Stimulated activated CD4-positive, alpha-beta T cell treated with anti-CD3 and anti-CD28 coated beads, Interleukin-15, amount 100 ng/mL, for 24 hours (primary cell): ENCODE measurements at regions not wholly inside any gene's neighbourhood (a gene's known extent, or its start where the extent isn't known, plus 50 kb on each side); places are given as distances from the start of the nearest gene placed in this dataset.

ENCODE experiments used
- DNase-seq: peaks from one replicate; pipeline ENCODE4 v3.0.0-alpha.2; 2020

DNA sequence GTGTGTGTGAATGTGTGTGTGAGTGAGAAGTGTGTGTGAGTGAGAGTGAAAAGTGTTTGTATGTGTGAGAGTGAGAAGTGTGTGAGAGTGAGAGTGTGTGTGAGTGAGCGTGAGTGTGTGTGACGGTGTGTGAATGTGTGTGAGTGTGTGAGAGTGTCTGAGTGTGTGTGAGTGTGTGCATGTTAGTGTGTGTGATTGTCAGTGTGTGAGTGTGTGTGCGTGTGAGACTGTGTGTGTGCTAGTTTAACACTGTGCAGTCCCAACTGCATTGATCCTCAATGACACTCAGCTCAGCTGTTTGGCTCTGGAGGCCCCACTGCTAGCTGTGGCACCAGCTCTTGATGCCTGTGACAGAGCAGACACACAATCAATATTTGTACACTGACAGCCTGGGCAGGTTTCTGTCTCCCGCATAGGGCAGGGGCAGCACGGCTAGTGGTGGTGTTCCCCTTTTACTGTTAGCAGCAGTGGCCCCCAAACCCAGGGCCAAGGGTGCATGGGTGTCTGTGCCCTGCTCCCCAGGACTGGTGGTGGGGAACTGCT lies 135.0 kb downstream of the INHBB start:
- no peak for DNase-seq

DNA sequence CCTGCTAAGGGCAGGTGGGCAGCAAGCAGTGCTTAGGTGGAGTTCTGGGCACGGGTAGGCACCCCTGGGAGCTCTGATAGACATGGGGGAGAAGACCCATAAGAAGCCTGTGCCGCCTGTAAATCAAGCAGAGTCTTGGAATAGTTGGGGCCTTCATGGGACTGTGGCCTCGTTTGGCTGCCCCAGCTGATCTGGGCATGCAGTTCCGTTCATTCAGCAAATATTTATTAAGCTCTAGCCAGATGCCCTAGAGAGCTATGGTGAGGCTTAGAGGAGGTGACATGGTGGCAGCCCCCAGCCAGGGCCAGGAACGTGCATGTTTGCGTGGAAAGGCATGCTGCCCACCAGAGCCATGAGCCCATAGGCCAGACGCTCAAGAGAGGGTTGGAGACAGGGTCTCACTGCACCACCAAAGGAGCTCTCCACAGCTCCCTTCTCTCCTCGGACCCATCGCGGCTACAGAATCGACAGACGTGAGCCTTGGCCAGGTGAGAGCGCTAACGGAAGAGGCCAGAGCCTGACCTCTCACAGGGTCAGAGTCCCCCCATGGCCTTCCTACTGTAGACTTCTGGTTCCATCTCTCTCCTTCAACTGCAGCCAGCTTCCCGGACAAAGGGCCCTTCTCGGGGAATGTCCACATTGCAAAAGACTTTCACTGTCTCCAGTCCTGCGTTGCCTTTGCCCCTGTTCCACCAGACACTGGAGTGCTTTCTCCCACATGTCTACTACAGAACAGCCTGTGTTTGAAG lies 135.7 kb downstream of the INHBB start:
- DNase-seq, result no peak

DNA sequence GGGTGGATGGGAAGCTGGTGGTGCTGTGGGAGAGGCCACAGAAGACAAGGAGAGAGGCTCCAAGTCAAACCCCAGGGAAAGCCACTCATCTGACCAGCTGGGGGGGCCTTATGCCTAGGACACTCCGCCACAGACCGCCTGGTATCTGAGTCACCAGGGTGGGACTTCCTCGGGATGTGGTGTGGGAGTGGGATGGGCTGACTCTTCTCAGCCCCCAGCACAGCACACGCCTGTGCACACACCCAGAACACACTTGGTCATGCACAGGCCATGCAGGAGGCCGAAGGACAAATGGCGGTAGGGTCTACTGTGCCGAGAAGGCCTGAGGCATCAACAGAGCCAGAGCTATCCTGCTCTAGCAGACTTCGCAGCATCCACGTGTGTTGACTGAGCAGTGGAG lies 136.4 kb downstream of the INHBB start:
- DNase-seq, result no peak

DNA sequence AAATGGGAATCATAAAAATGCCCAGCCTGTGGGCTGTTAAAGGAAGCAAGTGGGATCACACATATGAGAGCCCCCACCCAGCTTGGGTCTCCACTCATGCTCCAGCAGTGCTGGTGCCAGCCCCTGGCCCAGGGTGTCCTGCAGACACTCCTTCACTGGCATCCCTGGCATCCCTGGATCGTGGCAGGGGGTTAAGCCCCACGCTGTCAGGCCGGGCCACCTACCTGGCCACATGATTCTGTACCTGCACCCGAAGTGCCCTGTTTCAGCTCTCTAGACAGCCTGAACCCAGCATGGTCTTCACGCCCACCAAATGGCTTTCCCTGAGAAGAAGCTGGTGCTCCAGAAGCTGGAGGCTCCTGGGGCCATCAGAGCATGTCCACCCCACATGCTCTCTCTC lies 137.4 kb downstream of the INHBB start:
- DNase-seq, result no peak

DNA sequence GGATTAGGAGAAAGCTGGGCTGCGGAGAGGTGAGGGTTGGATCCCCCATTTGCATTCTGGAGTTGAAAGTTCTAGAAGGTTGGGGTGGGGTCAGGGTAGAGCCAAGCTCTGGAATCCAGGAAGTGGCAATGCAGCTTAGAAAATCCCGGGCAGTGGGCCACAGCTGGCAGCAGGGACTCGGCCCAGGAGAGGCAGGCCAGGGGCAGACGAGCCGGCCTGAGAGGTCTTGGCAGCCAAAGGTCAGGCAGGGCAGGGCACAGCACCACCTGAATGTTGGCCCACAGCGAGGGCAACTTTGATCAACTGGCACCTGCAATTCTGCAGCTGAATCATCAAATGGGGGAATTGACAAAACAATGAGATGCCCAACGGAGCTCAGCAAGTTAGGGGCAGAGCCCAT lies 139.2 kb downstream of the INHBB start:
- no peak for DNase-seq

DNA sequence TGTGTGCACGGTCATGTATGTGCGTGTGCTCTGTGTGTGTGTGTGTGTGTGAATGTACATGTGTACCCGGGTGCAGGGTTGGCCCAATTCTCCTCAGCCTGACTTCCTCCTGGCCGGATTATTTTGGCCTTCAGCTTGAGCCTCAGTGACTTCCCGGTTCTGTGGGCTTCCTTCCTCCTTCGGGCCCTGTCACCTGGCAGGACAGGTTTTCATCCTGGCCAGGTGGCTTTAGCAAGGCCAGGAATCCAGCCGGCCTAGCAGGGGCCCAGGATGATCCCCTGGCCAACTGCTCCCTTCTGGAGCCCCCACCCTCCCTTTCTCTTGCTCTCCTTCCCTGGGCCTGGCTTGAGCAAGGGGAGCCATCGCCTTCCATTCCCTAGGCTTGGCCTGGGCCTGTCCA lies 140.5 kb downstream of the INHBB start:
- no peak for DNase-seq

DNA sequence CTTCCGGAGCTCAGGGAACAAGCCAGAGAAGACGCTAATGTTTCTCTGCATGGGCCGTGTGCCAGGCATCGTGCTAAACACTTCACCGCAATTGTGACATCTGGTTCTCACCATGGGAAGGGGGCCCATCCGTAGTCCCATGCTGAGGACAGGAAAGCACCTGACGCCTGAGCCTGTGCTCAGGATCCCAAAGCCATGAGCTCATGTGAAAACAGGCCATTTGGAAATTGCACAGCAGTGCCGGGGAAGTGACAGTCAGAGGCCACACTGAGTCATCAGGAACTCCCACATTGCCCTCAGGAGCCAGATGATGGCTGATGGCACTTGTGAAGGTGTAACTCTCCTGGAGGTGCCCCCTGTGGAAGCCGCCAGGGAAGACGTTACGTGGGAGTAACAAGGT lies 141.0 kb downstream of the INHBB start:
- DNase-seq, result no peak

DNA sequence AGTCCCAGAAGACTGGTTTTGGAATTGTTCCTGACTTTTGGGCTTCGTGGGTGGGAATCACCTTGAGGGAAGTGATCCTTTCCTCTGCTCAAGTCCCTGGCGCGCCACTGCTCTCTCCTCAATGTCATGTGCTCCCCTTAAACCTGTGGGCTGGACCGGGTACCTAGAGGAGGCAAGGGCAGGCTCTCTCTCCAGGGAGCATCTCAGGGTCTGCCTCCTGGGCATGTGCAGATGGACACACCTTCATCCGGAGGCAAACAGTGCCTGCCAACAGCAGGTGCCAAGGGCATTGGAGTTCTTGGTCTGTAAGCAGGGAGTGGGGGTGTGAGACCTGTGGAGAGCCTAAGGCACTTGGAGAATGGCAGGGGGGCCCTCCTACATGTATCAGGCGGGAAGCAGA lies 142.6 kb downstream of the INHBB start:
- DNase-seq, result no peak

DNA sequence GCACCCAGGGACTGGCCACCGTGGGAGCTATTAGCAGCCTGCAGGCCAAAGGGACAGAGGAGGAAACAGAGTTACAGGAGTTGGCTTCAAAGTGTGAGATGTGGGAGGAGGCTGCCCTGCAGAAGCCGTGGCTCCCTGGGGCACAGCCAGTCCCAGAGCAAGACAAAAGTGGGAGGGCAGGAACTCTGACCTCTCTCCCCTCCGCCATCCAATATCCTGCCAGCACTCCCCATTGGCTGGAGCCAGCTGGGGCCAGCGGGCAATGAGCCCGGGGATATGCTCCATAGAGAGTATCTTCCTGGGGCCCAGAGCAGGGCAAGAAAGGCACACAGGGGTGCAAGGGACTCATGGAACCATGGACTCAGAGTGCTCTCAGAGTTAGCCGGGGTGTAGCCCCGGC lies 143.1 kb downstream of the INHBB start:
- DNase-seq, result no peak

DNA sequence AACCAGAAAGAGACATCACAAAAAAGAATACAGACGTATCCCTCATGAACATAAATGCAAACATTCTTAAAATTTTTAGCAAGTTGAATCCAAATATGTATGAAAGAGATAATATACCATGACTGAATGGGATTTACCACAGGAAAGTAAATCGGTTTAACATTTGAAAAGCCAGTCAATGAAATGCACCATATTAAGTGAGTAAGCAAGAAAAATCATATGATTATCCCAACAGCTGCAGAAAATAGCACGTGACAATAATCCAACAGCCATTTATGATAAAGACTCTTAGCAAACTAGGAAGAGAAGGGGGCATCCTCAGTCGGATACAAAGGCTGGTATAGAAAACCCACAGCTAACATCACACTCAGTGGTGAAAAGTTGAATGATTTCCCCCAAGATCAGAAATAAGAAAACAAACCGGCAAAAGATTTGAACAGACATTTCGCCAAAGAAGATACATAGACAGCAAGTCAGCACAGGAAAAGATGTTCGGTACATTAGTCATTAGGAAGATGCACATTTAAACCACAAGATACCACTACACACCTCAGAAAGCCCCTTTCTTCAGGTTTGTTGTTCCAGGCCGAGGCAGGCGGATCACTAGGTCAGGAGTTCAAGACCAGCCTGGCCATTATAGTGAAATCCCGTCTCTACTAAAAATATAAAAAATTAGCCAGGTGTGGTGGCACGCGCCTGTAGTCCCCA lies 144.3 kb downstream of the INHBB start:
- DNase-seq, result no peak

DNA sequence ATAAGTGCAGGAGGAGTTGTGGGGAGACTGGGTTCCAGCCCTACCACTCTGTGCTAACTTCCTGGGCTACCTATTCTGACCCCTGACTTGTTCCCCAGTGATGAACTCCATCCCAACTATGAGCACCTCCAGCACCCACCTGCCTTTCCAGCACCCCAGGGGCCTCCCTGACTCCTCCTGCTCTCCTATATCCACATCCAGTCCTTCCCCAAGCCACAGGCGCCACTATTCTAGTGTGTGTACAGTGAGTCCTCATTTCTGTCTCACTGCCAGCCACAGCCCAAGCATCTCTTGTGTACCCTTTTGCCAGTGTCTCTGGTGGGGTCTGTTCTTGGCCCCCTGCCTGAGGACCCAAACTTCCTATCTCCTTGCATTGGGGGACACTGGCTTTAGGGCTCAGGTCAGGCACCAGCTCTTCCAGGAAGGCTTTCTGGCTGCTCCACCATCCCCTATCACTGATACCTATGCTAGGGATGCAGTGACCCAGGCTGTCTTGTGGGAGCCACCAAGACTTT lies 145.2 kb downstream of the INHBB start:
- DNase-seq, result no peak

DNA sequence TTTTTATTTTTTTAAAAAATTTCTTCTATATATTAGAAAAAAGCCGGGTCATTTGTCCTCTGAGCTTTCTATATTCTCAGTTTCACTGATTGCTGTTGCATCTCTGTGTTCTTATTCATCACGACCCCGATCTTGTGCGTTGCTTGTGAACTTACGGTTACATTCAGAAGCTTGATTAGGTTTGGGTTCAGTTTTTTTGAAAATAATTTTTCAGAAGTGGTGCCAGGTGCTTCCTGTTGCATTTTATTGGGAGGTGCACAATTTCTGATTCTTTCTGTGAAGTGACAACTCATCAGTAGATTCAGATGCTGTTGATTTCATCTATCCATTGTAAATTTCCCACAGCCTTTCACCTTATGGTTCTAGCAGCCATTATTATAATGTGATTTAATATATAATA lies 147.3 kb downstream of the INHBB start:
- no peak for DNase-seq

DNA sequence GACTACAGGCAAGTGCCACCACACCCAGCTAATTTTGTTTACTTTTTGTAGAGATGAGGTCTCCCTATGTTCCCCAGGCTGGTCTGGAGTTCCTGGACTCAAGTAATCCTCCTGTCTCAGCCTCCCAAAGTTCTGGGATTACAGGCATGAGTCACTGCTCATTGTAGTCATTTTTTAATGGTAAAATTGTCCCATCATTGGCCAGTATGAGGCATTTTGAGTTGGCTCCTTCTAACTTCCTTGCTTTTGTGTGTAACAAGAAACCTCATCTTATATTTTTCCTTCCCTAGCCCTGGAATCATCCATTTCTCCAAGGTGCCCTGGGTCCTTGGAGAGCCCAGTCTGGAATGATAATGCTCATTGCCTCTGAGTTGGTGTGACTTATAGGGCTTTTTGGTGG lies 148.5 kb downstream of the INHBB start:
- DNase-seq, result no peak

DNA sequence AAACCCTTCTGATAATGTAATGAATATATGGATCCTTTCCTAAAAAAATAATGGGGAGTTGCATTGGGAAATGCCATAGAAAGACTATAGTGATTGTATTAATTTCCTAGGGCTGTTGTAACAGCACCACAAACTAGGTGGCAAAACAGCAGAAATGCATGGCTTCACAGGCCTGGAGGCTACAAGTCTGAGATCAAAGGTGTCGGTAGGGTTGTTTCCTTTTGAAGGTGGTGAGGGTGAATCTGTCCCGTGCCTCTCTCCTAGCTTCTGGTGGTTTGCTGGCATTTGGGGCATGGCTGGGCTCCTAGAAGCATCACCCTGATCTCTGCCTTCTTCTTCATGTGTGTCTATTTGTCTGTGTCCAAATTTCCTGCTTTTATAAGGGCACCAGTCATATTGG lies 149.7 kb downstream of the INHBB start:
- DNase-seq, result no peak

DNA sequence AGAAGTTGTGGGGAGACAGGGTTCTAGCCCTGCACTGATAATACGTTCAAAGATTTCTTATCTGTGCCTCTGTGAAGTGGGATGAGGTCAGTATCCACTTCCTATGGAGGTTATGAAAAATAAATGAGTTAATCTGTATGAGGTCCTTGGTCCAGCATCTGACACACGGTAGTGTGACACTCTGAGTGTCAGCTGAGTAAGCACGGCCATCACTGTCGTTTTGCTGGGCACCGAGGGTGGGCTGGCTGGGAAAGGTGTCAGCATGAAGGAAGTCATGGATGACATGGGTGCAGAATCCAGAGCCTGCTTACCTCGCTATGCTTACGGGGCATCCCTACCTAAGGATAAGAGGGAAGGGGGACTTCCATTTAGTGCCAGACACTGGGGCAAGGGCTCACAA lies 150.3 kb downstream of the INHBB start:
- DNase-seq, result no peak

DNA sequence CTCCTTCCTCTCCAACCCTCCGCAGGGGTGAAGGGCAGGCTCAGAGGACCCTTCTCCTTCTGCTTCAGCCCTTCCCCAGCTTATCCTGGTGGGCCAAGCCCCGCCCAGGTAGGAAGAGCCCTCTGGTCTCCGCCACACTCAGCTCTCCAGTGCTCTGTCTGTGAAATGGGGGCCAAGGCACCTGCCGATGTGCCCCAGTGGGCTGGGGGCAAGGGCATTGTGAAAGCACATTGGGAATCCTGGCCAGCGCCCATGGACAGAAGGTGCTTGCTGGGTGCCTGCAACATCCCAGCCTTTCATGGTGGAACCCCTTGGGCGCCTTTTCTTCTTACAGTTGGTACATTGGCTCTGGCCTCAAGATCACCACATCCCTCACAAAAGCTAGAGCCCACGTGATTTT lies 150.8 kb downstream of the INHBB start:
- no peak for DNase-seq

DNA sequence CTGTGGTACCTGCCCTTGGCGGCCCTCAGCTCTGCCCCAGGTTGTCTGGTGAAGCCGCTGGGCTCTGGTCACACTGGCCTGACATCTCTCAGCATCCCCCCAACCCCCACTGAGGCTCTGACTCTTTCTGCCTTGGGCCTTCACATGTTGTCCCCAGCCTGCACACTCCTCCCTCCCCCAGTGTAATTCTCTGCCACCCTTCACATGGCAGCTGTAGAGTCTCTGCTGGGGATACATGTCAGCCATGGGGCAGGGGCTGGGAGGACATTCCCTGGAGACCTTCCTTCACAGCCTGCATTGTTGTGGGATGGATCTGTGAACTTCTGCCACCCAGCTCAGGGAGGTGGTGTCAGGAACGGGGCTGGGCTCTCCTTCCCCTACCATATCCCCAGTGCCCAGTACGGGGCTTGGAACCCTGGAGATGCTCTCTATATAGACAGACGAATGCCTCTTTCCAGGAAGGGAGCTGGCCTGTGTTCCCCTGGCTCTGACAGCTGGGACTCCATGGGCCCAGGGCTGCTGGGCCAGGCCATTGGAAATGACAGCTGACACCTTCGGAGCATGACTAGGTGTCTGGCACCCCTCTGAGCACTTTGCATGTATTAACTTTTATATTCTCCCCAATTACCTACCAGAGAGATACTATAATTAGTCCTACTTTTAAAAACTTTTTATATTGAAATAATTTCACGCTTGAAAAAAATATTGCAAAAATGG lies 151.5 kb downstream of the INHBB start:
- DNase-seq, result no peak

DNA sequence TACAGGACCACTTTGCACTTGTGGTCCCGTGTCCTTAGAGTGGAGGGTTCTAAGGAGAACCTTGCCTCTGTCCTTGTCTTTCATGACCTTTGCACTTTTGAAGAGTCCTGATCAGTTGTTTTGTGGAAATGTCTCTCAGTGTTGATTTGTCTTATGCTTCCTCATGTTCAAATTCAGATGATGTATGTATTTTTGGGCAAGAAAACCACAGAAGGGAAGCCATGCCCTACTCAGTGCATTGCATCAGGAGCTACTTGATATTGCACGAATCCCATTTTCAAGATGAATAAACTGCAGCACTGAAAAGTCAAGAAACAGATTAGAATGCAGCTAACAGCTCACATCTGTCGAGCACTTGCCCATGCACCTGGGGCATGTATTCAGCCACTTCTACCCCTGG lies 152.2 kb downstream of the INHBB start:
- DNase-seq, result no peak

DNA sequence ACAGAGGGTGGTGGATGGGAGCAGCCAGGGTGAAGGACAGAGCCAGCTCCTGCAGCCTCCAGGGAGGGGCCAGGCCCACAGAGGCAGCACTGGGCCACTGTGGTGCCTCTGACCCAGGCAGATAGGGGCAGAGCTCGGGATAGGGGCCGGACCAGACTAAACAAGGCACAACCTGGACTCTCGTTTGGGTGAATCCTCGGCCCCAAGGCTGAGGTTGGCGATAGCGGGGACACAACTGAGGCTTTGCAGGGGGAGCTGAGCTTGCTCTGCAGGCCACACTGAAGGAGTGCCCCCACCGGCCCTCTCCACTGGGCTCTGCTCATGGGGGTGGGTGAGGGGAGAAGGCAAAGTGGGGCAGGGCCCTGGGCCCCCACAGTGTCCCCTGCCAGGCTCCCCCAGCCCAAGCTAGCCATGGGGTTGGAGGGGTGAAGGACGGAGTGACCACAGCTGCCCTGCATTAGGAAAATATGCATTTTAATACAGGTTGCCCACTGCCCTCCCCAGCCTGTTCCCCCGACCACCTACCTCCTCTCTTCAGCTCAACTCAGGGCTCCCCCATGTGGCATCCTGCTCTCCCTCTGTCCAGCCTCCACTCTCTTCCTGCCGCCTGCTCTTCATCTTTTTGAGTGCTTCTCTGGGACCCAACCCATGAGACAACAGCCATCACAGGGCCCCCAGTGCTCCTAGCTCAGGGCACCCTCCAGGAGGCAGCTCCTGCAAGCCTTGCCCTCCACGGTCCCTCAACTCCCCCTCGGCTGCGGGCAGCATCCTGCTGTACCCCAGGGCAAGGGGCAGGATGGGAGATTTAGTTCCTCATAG lies 152.8 kb downstream of the INHBB start:
- no peak for DNase-seq

DNA sequence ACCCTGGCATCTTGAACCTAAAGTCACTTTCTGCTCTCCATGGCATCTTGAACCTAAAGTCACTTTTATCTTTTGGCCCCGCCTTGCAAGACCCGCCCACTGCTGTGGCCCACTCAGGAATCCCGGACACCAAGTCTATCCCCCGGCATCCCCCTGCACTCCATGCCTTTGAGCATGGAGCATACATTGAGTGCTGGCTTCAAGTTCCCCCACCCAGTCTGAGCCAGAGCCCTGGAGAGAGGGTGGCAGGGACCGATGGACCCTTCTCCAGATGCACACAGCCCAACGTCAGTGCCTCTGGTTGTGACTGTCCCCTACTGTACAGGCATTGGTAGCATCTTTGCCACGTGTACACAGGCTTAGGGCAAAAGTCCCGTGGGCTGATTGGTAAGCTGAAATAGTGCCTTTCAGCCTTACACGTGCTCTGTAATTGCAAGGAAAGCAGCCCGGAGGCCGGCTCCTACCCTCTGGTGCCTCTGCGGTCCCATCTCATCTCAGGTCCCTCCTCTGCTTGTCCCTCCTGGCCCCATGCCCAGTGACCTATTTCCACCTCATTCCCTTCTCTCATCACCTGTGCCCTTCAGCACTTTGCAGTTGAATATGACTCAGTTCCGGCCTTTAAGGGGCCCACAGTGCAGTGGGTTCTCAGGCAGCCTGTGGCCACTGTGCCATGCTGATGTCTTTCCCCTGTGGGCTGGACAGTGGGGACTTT lies 154.0 kb downstream of the INHBB start:
- no peak for DNase-seq

DNA sequence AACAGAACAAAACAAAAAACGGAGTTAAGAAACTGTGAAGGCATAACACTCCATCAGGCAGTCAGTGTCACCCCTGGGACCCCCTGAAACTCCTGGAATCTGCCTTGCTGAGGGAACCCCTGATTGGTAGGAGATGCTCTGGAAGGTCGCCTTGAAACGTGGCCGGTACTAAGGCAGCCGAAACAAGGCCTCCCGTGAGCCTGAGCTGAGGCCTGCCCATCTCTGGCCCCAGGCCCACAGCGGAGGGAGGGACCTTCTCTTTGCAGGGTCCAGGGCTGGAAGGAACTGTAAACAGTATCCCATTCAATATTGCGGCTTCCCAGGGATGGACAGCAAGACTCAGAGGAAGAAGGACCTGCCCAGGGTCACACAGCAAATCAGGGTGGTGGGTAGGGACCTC lies 155.7 kb downstream of the INHBB start:
- DNase-seq, result no peak

DNA sequence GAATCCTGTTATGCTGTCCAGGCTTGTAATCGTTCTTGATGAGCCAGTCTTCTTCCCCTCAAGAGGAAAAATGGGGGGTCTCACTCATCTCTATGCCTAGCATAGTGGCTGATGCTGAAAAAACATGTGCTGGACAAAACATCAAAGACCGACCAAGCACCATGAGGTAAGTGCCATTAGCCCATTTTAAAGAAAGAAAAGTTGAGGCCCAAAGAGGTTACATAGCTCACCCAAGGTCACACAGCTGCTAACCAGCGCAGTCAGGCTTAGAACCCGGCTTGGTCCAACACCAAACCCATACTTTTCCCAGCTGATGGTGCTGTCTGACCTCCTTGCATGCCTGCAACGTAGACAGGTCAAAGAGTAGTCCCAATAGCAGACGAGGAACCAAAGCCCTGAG lies 156.4 kb downstream of the INHBB start:
- DNase-seq, result no peak
